ENCODE measurements at regions not wholly inside any gene's neighbourhood (a gene's known extent, or its start where the extent isn't known, plus 50 kb on each side); places are given as distances from the start of the nearest gene placed in this dataset.
A peak's percentile ranks its signal among the peaks of the same experiment; 100 is the strongest.

GRCh38 chr12:31897781-31898503 lies 61.3 kb upstream of the RESF1 start:
- TF ChIP-seq CTCF (IDR thresholded peaks at IDR 0.05 in 8 of 11, conservative IDR thresholded peaks at IDR 0.05 in 3 of 11), result no peak
- peak in 2 of 3 donors; percentile 23 to 32 for TF ChIP-seq POLR2AphosphoS5 (IDR thresholded peaks at IDR 0.05)

Measured in spleen (tissue), 7 donors.